ENCODE measurements at regions not wholly inside any gene's neighbourhood (a gene's known extent, or its start where the extent isn't known, plus 50 kb on each side); places are given as distances from the start of the nearest gene placed in this dataset.

DNA sequence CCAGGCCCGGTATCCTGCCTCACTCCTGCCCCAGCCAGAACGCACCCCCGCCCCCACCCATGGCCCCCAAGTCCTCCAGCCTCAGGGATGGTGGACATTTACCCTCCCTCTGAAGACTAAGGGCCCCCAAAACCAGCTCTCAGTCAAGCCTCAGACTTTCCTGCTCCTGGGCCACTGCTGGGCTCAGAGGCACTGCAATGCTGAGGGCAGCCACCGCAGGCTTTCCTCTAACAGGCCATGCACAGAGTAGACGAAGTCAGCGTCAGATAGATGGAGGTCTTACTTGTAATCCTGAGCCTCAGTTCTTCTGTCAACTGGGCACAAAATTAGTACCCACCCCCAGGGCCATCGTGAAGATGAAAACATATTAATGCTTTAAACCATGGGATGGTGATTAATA lies 92.6 kb downstream of the TTC32 start:
- no peak for DNase-seq

DNA sequence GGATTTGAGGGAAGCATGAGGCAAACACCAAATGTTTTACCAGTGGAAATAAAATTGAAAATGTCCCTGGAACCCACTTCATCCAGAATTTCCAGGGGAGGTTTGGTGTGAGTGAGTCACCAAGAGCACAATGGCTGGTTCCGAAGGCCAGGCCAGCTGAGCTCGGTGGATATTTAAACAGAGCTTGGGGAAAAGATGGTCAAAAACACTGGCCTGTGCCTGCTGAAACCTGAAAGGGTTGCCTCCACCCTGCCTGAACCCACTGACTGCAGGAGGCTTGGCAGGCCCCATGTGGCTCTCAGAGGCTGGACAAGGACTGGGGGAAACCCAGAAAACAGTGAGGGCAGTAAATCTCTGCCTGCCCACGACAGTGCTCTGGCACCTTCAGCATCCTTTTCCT lies 93.9 kb downstream of the TTC32 start:
- DNase-seq: no peak

DNA sequence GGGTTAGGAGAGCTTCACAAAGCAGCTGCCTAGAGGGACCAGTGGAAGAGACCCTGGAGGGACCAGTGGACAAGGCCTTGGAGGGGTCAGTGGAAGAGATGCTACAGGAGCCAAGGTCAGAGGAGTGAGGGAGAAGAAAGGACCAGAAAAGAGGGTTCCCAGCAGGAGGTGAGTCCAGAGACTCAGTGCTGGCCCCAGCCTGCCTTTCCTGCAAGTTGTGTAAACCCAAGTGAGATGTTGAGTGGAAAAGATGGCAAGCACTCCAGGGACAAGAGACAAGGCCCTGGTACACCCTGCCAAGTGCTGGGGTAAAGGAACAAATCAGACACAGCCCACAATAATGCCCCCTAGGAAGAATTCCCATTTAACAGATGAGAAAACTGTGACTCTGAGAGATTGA lies 94.4 kb downstream of the TTC32 start:
- no peak for DNase-seq

DNA sequence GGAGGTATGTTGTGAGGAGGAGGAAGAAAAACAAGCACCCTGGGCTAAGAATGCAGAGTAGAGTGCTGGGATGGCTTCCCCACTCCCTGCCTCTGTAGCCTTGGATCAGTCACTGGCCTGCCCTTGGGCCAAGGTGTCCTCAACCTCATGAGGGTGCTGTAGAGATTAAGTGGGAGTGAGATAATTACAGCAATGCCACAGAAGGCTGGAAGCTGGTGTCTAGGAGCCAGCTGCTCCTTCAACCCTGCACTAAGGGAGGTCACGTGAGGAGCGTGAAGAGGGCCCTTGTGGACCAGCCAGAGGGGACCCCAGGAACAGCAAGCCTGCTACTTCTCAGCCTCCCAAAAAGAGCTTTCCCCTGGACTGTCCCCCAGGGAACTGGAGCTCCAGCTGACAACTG lies 95.2 kb downstream of the TTC32 start:
- DNase-seq: no peak

DNA sequence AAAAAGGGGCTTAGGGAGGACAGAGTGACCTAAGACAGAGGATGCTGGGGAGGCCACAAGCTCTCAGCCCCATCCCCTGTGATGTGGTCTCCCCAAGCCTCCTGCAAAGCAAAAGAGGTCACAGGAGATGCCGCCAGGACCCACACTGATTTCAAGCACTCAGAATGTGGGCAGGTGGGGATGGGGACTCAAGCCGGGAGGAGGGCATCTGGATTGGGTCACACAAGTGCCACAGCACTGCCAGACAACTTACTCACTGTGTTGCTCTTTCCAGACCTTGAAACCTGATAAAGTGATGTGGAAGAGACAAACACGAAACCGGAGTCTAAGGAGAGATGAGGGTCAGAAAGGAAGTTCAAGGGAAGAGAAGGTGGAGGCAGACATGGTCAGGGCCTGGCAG lies 95.7 kb downstream of the TTC32 start:
- peak; percentile 17 for DNase-seq

DNA sequence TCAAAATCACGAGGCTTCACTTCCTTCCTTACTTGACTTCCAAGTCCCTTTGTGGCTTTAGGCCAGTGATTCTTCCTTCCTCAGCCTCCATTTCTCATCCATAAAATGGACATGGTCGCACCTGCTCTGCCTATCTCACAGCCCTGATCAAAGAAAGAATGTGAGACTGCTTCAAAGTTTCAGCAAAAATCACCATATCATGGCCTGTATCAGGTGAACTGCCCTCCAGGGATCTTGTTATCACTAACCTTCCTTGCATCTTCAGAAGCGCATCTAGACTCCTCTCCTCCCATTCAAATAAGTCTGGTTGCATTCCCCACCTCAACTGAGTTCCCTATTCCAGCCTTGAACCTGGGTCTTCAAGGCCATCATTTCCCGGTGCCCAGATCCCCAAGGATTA lies 96.5 kb downstream of the TTC32 start:
- DNase-seq: no peak

DNA sequence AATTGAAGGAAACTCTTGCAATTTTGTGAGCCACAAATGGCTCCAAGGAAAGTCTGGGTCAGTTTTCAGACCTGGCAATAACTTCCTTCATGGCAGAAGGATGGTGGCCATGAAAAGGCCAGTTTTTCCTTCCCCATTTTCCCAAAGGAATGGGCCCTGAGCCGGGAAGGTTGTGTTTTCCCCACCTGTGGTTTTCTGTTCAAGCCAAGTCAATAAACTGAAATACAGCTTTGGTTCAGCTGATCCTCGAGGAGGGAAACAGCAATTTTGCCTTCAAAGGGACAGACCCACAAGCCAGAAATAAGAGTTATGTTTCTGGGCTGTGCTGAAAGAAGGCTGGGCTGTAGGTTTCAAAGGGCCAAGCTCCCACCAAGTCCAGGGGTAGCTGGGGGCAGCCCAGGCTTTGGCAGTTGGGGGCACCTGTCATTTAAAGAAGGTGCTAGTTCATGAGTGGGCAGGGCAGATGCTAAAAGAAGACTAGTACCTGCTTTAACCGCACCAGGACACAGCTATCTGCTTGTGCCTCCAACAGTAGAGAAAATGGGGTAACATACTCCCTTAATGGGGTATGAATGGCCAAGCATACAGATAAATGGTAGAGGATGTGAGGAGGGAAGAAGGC lies 97.0 kb downstream of the TTC32 start:
- DNase-seq: no peak

DNA sequence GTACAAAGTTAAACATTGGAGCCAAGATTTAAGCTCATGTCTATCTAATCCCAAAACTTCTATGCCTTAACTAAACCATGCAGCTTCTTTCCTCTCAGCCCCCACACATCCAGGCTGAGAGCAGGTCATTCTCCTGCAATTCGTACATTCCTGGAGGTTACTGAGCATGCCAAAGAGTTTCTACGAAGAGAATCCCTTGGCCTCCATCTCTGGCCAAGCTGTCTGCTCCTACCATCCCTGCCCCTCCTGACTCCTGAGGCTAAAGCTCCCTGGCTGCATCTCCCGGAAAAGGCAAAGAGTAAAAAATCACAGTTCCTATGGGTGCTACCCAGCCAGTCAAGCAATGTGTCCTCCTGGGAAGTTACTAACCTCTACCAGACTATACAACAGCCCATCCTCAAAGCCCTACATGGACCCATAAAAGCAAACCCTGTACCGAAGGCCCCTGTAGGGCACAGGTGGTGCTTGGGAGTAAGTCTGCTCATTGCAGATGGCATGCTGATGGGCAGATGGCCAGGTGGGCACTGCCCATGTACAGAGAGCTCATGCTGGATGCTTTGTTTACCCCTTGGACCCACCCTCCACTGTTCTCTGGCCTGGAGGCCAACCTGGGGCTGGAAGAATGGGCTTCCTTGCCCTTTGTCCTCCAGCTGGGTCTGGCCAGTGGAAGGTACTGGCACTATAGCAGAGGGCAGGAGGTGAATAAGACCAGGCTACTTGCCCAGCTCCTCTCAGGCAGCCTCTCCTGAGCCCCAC lies 99.5 kb downstream of the TTC32 start:
- peak; percentile 15 for DNase-seq

DNA sequence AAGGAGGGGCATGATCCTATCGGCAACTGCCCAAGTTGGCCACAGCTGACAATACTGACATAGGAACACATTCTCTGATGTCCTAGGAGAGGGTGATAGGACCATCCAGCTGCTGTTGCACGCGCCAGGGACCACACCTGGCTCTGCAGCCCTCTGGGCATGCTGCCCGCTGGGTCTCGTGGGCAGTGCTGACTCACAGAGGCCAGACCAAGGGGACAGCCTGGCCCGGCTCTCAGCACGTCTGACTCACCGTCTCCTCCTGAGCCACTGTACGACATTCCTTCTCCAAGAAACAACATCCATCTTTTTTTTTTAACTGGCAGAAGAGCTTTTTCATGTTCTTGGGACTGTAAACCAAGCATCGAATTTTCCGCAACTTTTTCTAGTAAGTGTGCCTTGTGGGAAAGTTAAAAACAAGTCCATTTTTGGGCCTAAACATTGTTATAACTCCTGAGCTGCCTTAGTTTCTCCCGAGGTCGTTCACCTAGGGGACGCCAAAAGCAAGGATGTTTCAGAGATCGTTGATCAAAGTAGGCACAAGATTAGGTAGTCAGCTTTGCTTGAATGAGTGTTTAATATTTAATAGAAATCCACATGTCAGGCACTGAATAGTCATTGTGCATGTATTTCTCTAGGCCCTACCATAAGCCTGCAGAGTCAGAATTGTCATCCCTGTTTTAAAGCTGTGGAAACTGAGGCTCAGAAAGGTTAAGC lies 100.3 kb downstream of the TTC32 start:
- peak; percentile 31 for DNase-seq

DNA sequence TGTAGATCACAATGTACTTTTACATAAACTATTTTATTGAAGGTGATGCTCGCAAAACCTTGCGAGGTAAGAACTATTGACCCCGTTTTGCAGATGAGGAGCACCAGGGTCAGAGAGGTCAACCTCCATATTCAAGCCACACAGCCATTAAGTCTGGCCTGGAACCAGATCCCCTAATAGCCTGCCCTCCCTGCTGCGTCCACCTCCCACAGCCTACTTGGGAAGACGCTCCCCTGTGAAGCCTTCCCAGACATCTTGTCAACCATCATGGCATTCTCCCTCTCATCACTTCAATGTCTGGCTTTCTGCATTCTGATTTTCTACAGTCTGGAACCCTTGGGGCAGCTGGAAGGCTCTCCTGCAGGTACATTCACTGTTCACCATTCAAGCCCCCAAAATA lies 101.0 kb downstream of the TTC32 start:
- DNase-seq: no peak

DNA sequence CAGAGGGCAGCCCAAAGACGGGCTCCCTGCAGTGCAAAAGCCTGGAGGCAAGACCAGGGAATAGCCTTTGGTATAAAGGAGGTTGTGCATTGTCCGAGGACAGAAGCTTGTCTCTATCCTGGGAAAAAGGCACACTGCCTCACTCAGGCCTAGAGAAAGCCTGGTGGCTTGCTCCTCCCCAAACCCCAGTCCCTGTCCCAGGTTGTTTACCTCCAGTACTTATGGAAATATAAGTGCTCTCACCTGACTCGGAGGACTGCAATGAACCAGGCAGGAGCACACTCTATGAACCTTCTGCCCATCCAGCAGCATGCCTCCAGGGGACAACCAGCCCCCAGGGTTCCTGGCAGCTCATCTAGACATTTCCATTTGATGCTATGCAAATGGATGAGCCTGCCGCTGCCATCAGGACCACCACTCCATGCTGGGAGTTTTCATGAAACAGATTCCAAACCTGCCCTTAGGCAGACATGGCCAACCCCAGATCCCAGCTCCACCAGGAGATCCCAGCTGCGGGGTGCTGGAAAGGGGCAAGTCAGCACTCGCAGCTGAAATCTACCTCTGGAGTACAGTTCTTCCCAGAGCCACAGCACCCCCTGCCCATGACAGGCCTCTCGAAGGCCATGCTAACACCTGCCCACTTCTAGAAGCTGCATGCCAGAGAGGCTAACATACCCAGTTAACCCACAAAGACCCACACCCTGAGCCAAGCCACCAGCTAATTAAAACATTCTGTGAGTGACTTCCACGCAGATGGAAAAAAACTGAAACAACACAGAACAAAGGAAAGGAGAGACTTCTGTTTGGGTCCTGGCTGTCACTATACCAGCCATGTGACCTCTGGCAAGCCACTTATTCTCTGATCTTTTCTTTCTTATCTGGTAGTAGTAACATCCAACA lies 101.7 kb downstream of the TTC32 start:
- DNase-seq: no peak

DNA sequence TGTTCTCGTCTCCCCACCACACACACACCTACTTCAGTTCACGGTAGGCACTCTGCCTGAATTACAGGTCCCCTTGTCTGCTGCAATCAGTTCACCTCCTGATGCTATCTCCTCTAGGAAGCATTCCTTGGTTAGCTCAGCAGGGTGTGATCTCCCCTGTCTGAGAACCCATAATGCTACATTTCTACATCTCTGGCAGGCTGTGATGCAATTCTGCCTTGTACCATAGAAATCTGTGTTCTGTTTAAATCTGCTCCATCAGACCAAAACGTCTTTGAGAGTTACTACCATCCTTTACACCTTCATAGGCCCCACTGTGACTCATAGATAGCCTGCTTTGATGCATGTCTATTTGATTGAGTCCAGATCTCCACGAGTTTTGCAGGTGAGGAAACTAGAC lies 103.9 kb downstream of the TTC32 start:
- DNase-seq: no peak

DNA sequence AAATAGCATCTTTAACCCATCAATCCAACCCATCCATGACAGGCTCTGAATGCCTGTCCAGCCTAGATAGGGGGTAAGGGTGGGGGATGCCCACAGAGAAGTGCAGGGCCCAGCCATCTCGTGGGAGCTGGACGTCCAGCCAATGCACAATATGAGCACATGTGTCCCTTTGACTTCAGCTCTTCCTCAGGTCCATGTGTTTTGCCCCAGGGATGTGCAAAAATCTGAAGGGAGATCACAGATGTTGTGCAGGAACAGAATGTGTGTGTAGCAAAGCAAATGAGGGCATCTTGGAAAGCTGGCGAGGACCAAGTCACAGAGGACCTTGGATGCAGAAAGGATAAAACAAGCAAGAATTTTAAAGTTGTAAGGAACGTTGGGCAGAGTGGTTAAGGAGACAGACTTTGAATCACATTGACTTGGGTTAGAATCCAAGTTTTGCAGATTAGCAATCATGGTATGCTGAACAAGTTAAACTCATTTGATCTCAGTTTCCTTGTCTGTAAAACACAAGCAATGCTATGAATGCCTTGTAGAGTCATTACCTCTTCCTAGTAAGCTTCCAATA lies 104.5 kb downstream of the TTC32 start:
- DNase-seq: no peak

DNA sequence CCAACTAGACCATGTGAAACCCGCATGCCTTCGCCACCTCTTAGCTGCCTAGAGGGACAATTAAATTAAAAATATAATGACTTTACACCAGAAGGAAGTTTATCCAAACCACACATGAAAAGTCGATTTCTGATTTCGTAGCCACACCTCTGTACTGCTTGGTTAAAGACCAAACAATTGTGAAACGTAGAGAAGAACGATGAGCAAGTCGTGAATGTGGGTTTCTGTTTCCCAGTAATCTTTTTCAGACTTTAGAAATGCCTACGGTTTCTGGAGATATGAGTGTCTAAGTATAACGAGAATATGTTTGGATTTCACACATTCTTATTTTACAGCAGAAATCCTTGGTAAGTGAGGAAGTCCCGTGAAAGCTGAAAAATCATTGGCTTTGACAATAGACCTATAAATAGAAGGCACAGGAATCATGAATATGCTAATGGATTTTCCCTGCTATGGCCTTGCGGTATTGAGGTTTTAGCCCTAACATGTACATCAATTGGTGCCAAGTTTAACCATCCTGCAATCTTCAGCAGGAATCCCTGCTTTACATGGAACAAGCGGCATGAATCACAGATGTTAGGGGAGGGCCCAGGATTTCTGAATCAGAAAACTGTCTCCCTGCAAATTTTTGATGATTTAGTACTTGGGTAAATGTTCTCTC lies 105.6 kb downstream of the TTC32 start:
- no peak for DNase-seq

DNA sequence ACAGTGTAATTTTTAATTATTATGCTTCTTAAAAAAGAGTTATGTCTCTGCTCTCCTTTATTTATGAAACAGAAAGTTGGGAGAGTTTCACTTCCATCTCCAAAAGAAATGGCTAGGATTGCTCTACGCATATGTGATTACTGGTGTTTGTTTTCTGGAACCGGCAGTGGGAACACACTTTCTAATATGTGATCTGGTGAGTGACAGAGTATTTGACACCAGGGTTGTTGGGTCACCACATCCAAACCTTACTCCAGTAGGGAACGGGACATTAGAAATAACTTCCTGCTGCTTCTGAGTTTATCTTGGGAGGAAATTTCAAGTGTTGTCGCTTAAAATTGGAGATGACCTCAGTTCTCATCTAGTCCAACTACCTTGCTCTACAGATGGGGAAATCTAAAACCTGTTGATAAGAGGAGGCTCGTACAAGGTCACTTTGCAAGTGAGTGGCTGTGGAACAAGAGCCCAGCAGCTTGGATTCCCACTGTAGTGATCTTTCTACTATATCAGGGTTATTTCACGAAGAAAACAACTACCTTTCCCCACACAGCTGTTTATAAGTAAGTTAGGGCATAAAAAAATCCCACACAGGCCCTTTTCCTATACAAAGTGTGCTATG lies 108.5 kb downstream of the TTC32 start:
- DNase-seq: no peak

DNA sequence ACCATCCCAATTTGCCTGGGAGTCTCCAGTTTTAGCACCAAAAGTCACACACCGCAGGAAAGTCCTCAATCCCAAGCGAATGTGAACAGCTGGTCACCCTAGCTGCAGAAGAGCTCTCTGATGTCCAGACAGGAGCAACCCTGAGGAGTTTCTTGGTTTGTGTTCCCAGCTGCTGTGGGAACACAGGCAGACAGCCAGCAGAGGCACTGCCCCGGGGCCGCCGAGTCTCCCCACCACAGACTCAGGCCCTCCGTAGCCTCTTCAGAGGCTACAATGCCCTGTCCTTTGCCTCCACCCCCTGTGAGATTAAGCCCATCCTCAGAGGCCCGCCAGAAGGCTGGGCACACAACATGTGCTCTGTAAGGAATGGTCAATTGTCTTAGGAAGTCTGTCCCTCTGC lies 111.5 kb downstream of the TTC32 start:
- DNase-seq: no peak

DNA sequence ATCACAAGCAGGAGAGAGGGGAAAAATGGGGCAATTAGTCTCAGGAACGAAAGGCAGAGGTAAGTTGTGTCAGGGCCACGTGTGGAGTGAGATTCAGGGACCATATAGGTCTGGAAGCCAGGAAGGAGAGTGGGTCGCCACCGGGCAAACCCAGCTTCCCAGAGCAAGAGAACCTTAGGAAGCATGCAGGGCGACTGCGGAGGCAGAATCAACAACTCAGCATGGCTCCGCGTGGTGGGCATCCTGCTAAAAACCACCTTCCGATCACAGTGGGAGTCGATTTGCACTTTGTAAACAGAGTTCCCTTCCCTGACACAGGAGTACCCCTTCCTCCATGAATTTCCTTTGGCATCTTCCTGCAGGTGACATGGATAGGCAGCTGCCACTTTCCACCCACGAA lies 114.6 kb downstream of the TTC32 start:
- DNase-seq: no peak

DNA sequence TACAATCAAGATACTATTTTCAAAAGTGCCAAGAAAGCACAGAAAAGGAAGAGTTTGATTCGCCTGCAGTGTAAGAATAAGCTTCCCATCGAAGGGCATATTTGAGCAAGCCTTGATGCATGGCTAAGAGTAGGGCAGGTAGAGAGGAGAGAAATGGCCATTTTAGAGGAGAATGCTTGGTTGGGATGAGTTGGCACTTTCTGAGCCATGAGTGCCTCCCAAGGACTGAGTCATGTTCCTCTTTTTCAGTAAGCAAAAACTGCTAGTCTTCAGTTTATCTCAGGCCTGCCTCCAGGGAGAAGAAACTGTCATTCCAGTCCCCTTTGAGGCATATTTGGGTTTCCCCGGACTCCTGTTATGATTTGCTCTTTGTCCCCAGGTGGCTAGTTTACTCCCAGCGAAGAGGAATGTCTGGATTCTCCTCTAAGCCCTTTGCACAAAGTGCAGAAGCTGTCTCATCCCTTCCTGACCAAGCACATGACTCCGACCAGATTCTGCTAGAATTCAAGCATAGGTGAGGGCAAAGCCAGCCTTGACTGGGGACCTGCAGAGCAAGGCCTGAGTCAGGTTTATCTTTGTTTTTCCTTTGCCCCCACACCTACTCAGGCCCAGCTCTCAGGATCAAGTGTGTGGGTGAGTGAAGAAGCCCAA lies 115.2 kb downstream of the TTC32 start:
- no peak for DNase-seq

DNA sequence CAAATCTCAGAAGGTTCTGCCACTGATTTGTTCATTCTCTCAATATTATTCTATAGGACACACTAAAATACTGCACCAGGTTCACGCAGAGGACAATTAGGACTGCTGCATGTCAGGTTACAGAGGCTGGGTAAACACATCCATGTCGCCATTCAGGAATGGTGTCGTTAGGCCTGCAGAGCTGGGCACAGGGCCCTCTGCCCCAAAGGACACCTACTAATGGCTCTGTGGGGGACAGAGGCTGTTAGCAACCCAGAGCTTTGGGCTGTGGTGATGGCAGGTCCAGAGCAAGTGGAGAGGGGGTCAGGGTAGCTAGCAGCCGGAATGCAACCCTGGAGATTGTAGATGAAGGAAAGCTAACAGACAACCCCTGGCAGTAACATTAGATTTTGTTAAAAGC lies 115.9 kb downstream of the TTC32 start:
- DNase-seq: no peak

DNA sequence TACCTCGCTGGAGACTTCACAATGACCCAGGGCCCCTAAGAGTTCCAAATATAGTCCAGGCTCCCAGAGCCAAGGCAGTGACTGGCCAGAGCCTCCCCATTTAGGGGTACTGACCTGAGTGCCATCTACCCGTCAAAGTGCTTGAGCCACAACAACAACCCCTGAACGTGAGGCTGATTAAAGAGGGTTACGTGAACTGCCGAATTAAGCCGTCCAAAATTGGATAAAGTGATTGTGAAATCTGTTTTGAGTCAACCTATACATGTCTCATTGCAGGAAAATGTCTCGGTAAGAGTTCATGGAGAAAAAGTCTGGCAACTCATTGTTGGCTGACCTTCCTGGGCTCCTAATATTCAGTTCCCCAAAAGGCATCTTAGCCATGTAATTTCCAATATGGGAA lies 116.3 kb downstream of the TTC32 start:
- no peak for DNase-seq
